Retinal pigment epithelial cell (primary cell): ENCODE measurements at regions not wholly inside any gene's neighbourhood (a gene's known extent, or its start where the extent isn't known, plus 50 kb on each side); places are given as distances from the start of the nearest gene placed in this dataset.
"Not testable (repeated sequence)": the region's sequence is repeated elsewhere in the genome, so short reads cannot be mapped to it uniquely, and the experiment has no call there.

Experiments
- DNase-seq: peaks from one replicate; pipeline ENCODE4 v3.0.0-alpha.2; 2010; ENCODE audit warnings: low read depth
- H3K4me3 ChIP-seq: 2 replicates; pipeline ENCODE4 v1.5.1; 2011; ENCODE audit warnings: mild to moderate bottlenecking, low read length, control low read depth, moderate library complexity
- TF ChIP-seq, protein P1 (sequence below): conservative IDR thresholded peaks from 2 replicates; pipeline ENCODE4 v1.5.1; 2011; ENCODE audit warnings: low read depth, low read length, control low read depth, inconsistent platforms

DNA sequence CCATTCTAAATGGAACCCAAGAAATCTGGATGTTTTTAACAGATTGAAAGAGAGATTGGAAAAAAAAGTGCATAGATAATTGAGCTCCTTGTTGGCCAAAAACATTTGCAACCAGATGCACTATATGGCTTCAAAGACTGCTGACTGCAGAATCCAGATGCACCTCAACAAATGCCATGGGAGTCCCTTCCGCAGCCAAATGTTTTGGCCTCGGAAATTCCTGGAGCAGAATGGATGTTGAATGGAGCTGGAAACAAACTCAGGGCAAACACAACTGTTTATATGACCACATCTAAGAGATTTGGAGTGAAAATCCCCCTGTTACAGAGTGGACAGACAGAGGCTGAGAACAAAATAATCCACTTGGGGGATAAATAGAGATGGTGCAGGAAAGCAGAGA, 285.0 kb upstream of the NFIA start:
- H3K4me3 ChIP-seq = no peak overlapping the region
- TF ChIP-seq, protein P1, sequence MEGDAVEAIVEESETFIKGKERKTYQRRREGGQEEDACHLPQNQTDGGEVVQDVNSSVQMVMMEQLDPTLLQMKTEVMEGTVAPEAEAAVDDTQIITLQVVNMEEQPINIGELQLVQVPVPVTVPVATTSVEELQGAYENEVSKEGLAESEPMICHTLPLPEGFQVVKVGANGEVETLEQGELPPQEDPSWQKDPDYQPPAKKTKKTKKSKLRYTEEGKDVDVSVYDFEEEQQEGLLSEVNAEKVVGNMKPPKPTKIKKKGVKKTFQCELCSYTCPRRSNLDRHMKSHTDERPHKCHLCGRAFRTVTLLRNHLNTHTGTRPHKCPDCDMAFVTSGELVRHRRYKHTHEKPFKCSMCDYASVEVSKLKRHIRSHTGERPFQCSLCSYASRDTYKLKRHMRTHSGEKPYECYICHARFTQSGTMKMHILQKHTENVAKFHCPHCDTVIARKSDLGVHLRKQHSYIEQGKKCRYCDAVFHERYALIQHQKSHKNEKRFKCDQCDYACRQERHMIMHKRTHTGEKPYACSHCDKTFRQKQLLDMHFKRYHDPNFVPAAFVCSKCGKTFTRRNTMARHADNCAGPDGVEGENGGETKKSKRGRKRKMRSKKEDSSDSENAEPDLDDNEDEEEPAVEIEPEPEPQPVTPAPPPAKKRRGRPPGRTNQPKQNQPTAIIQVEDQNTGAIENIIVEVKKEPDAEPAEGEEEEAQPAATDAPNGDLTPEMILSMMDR = no peak
- DNase-seq = no peak

DNA sequence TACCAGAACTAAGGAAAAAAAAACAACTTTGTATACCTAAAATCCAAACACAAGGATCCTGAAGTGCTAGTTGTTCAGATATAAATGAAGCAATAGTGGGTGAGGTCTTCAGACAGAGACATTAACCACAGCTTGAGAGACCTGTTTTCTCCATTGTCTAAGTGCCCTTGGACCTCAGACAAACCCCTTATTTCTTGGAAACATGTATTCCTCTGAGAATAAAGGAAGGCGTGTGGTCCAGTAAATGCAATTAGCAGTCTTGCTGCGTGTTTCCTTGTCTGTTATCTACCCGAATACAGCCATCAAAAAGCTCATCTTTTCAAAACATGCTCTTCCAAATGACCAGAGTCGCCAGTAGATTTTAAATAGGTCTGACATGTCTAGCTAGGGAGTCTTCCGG, 291.1 kb upstream of the NFIA start:
- no peak overlapping the region for H3K4me3 ChIP-seq
- DNase-seq = no peak
- TF ChIP-seq, protein P1 = no peak

DNA sequence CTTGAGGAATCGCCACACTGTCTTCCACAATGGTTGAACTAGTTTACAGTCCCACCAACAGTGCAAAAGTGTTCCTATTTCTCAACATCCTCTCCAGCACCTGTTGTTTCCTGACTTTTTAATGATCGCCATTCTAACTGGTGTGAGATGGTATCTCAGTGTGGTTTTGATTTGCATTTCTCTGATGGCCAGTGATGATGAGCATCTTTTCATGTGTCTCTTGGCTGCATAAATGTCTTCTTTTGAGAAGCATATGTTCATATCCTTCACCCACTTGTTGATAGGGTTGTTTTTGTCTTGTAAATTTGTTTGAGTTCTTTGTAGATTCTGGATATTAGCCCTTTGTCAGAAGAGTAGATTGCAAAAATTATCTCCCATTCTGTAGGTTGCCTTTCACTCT, 309.3 kb upstream of the NFIA start:
- not testable (repeated sequence) for DNase-seq, H3K4me3 ChIP-seq

DNA sequence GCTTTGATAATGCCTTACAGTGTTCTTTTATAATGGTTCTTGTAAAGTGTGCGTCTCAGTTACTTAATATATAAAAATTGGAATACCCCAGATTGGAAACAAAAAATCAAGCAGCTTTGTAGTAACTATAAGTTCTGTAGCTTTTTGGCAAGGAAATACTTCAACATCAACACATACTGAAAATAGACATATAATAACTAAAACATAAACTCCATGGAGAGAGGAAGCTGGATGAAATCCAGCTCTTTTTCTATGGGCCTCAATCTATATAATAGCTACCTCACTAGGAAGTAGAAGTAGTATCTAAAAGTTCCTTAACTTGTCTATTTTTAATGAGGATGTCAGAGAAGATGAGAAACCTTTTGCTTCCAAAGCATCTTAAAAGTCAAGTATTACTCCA, 313.3 kb upstream of the NFIA start:
- no peak for DNase-seq
- TF ChIP-seq, protein P1 = no peak
- H3K4me3 ChIP-seq = no peak overlapping the region

DNA sequence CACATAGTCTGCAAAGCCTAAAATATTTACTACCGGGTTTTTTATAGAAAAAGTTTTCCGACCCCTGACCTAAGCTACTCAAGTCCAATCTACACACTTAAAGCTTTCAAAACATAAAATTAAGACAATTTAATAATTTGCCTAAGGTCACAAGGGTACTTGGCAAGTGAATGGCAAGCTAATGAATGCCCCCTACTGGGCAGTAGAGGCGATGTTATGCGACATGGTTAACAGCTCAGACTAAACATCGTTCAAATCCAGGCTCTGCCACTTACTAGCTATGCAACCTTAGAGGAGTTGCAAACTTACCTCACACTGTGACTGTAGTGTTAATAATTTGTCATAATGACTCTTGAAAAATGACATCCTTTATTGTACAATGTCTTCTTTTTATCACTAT, 317.2 kb upstream of the NFIA start:
- DNase-seq = no peak
- H3K4me3 ChIP-seq = no peak overlapping the region
- TF ChIP-seq, protein P1 = peak; percentile 74

DNA sequence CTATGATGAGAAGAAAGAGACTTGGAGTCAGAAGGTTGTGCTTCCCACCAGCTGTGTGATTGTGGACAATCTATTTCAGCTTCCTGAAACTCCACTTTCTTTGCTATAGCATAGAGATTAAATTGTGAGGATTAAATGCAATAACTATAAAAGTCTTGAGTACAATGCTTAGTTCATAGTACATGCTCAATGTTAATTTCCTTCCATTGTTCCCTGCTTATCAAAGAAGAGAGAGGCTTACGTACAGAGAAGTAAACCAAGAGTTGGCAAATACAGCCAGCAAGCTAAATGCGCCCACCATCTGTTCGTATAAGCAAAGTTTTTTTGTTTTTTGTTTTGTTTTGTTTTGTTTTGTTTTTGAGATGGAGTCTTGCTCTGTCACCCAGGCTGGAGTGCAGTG, 317.9 kb upstream of the NFIA start:
- H3K4me3 ChIP-seq = no peak overlapping the region
- DNase-seq = no peak
- TF ChIP-seq, protein P1 = no peak

DNA sequence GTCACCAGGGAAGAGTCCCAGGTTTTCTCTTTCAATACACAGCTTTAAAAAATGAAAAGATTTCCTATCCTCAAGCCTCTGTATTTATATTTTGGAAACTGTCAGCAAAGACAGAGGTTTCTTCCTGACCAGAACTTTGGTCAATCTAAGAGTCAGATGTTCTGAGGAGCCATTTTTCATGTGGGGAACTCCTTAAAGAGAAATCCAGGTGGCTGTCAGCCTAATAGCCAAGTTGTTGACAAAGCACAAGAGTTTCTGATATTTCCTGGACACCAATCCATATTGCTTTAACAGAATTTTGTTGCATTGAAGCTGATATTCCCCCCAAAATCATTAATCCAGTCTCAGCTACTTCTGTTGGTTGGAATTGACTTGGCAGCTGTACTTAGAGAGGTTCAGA, 318.6 kb upstream of the NFIA start:
- DNase-seq = no peak
- TF ChIP-seq, protein P1 = no peak
- H3K4me3 ChIP-seq = no peak overlapping the region

DNA sequence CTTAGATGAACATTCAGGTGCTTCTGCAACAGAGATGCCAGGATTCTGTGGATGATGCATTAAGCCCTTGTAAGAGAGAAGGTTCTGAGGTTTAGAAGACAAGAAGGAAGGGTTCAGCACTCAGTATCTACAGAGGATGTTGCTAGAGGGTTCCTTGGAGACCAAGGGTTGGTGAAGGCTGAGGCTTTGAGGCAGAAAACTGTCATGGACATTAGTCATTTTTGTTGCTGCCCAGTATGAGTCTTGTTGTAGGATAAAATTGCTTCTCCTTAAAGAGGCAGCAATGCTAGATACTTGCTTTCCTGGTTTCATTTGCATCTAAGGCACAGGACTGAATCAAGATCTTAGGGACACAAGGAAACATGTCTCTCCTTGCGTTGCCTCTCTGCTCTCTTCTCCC, 319.4 kb upstream of the NFIA start:
- no peak for DNase-seq
- H3K4me3 ChIP-seq = no peak overlapping the region
- TF ChIP-seq, protein P1 = no peak
